D341Med (cell line): ENCODE measurements at regions not wholly inside any gene's neighbourhood (a gene's known extent, or its start where the extent isn't known, plus 50 kb on each side); places are given as distances from the start of the nearest gene placed in this dataset.

Source experiments
- DNase-seq: peaks from one replicate; pipeline ENCODE4 v3.0.0; 2012; ENCODE audit warnings: low spot score

DNA sequence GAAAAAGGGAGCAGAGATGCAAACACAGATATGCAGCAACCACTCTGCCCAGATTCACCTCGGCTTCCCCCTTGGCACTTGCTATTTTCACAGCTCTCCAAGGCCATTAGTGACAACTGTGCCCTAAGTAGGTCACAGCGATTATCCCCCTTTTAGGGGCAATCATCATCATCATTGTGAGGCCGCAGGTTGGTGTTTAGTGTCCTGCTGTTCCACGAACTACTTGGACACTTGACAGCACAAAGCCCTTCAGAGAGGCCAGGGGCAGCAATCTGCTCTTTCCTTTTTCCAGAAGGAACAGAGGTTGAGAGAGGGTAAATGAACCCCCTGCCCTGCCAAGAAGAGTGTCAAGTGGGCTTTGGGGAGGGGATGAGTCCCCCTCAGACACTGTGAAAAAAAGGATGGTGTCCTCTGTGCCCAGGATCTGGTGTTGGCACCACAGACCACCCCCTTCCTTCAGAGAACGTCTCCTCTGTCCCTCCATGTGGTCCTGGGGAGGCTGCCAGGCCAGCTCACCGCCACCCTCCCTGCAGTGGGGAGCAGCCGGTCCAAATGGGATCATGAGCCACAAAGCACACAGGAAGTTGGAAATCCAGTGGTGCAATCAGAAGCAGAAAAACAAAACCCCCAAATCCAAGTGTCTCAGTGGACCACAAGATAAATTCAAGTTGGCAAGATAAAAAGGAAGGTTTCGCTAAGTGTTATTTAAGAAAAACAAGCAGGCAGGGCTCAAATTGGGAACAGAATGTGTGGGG lies 78.4 kb upstream of the MED9 start:
- no peak for DNase-seq

DNA sequence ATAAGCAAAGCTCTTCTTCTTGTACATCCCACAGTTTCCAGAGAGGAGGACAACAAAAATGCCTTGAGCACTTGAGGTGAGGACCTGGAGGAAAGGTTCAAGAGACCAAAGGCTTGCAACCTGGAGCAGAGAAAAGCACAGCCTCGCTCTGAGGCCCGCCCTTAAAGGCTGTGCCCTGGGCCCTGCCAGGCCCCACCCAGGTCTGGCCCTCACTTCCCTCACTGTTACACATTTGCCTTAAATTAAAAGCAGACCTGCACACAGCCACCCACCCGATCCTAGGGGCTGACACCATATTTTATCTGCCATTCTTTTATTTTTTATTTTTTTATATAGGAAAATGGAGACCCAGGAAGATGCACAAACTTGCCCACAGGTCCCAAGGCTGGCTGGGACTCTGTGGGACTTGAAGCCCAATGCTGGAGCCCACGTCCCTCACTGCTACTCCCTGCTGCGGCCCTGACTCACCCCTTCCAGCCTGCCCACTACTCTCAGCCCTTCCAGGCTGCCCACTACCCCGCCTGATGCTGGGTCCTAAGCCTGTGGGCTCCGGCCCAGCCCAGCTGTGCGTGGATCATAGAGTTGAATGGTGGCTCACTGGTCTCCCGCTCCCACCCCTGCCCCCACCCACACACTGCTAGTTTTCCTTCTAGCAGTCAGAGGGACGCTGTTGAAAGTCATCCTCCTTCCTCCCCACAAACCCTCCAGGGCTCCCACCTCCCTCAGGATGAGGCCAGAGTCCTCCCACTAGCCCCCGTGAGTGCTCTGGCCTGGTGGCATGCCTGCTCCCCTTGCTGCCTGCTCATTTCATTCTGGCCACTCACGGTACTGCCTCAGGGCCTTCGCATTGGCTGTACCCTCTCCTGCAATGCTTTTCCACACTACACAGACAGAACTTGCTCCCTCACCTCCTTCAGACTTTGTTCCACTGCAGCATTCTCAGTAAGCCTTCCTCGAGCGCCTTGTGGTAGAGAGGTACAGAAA lies 77.6 kb upstream of the MED9 start:
- no peak for DNase-seq

DNA sequence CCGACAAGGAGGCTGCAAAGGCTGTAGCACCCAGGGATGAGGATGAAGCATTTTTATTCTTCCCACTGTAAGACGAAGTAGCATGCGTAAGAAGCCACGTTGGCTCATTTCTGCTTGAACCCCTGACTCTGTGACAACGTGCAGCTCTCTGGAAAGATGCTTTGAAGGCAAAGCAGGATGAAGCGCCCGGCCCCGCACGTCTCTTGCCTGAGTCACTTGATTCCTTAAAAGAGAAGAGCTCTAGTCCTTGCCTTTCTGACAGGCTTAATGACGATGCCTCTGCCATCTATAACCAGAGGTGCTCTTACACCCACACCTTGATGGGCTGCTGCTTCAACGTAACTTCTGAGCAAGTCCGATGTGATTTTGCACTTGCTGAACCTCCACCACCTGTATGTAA lies 76.7 kb upstream of the MED9 start:
- DNase-seq: no peak

DNA sequence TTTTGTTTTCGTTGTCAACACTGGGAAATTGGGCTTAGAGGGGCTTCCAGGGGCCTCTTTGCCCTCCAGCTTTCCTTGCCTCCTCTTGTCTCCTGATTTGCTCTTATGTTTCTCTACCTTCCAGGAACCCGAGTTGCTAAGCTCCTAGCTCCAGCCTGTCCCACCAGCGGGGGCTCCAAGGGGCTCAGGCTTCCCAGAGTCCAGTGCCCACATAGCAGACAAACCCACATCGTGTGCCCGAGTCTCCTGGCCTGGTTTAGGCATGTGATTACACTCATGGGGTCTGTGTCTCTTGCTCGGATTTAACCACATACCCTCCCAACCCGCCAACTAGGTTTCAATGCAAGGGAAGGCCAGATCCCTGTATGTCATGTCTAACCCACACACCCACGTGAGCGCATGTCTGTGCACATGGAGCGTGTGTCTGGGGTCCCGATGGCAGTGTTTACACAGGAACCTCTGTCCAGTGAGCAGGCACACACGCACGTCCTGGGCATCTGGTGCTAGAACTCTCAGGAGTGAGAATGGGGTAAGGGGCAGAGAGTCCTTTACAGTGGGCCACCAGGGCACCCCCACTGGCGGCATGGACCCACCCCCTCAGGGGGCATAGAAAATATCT lies 76.1 kb upstream of the MED9 start:
- no peak for DNase-seq

DNA sequence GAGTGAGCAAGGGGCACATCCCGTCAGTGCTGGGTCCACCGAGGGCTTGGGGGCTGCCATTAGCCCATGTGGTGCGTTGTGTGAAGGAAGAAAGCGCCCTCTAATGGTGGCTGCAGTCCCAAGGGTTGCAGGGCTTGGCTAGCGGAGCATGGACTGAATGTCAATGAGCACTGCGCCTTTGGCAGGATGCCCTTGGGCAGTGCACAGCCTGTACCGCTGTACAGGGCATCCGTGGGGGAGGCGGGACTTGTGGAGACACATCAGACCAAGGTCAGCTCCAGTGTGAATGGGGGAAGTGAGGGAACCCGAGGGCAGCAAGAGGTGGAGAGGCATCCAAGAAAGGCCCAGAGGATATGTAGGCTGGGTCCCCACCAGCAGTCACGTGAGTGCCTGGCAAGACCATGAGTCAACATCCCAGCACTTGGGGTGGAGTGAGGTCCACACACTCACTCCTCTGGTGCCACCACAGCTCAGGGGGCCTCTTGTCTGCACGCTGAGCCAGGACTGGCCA lies 75.5 kb upstream of the MED9 start:
- no peak for DNase-seq

DNA sequence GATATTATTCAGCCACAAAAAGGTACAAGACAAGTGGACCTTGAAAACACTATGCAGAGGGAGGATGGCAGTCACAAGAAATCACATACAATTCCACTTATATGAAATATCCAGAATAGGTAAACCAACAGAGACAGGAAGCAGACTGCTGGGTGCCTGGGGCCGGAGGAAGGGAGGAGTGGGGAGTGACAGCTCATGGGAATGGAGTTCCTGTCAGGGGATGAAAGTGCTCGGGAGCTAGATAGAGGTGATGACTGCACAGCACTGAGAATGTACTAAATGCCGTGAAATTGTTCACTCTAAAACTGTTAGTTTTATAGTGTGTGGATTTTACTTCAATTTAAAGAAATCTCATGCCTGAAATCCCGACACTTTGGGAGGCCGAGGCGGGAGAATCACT lies 74.2 kb upstream of the MED9 start:
- DNase-seq: no peak

DNA sequence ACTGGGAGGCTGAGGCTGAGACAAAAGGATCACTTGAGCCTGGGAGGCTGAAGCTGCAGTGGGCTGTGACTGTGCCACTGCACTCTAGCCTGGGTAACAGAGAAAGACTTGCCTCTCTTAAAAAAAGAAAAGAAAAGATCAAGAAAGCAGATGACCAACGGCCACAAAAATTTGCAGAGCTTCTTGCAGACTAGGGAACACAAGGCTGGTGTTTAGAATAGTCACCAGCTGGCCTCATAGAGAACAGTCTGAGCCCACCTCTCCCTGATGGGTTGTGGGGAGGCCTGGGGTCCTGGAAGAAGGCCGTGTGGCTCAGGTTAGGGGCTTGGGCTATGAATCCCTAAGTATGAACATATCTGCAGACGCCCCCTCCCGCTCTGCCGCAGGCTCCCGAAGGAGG lies 73.7 kb upstream of the MED9 start:
- DNase-seq: no peak

DNA sequence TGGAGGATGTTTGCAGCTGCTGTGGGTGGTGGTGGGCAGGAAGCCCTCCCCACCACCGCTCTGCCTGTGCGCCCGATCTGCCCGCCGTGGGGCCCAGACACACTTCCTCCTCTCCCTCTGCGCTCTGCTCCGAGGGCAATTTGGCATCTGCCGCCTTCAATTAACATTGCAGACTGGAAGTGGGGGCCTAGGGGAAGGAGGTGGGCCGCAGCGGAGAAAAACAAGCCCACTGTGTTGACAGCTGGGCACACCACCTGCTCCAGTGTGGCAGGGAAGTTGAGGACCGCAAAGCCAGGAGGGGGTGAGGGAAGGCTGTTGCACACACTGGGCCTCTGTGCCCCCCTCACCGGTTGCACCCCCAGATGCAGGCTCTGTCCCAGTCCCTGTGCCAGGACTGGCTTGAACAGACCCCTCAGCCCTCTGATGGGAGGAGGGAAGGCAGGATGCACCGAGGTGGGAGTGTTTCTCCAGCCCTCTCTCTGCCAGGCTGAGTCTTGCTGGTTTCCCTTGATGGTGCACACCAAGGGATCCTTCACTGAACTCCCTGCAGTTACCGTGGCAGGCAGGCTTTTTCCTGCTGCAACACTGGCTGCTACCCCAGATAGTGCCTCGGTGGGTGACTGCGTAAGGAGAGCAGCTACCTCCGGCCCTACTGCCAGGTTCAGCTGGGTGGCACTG lies 72.8 kb upstream of the MED9 start:
- peak; percentile 58 for DNase-seq

DNA sequence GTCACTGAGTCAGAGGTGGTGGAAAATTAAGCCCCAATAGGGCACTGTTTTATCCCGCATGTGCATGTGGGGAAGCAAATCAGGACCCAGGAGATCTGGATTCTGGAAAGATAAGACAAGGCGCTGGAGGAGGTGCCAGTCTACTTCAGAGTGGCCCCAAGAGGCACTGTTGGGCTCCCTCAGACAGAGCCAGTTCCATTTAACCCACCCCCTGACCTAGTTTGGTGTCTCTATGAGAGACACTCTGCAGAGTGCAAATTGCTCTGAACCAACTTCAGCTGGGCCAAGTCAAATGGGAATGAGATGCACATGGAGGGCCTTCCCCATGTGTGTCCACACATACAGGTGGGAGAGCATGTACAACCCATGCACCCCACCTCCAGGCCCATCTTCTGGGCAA lies 71.1 kb upstream of the MED9 start:
- DNase-seq: no peak

DNA sequence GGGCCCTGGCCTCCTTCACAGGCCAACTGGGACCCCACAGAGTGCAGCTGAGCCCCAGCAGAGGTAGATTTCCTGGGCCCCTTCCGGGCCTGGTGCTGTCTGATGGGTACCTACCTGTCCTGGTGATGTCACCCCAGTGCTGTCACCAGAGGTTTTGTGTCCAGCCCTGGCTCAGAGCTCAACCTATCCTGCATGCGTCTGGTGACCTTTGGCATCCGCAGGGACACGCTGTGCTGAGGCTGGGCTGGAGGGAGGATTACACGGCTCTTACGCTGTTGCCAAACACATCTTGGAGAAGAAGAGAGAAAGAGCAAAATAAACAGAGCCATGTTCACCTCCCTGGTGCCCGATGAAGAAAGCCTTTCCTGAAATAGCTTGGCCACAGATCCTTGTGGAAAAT lies 70.6 kb upstream of the MED9 start:
- no peak for DNase-seq

DNA sequence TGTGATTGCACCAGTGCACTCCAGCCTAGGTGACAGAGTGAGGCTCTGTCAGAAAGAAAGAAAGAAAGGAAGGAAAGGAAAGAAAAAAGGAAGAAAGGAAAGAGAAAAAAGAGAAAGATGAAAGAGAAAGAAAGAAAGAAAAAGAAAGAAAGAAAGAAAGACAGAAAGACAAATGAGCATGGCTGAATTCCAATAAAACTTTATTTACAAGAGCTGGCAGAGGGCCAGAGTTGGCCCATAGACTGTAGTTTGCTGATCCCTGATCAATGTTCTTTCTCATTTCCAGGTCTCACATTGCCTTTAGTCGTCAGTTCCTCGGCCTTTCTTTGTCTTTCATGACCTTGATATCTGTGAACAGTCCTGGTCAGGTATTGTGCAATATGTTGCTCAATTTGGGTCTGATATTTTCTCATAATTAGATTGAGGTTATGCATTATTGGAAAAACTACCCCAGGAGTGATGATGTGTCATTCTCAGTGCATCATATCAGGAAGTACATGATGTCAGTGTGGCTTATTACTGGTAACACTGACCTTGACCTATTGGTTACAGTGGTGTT lies 68.5 kb upstream of the MED9 start:
- DNase-seq: no peak

DNA sequence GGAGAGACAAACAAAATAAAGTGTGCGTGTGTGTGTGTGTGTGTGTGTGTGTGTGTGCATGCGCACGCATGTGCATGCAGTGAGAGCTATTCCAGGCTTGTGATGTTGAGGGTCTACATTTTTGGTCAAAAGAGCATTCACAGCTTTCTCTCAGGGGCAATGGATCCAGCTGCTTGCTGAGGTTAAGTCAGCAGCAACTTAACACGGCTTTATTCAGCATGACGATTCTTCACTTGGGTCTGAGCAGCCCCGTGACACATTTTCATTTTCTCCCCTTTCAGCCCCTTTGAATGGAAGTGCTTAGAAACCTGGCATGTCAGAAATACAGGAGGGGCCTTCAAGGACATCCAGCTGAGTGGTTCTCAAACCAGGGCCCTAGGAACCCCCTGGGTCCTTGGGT lies 66.4 kb upstream of the MED9 start:
- DNase-seq: no peak

DNA sequence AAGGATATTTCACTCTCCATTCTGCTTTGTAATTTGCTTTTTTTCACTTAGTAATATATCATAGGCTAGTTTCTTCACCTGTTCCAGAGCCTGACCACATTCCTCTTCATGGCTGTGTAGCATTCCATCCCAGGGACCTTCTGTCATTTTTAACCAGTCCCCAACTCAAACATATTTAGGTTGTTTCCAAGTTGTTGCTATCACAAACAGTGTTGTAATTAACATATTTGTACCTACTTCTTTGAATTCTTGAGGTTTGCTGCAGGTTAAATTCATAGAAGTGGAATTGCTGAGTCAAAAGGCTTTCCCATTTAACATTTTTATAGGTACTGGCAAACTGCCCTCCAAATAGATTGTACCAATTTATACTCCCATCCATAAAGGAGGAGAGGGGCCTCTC lies 65.1 kb upstream of the MED9 start:
- DNase-seq: no peak

DNA sequence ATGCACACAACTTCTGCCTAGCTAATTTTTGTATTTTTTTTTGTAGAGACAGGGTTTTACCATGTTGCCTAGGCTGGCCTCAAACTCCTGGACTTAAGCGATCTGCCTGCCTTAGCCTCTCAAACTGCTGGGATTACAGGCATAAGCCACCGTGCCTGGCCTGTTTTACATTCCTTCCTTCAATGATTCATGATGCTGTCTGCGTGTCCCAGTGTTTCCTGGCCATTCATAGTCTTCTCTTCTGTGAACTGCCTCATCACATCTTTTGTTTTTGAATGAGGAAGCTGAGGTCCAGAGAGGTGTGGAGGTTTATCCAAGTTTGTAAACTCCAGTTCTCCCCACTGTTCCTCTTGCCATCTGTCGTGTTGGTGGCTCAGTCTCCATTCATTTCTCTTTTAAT lies 64.5 kb upstream of the MED9 start:
- DNase-seq: no peak

DNA sequence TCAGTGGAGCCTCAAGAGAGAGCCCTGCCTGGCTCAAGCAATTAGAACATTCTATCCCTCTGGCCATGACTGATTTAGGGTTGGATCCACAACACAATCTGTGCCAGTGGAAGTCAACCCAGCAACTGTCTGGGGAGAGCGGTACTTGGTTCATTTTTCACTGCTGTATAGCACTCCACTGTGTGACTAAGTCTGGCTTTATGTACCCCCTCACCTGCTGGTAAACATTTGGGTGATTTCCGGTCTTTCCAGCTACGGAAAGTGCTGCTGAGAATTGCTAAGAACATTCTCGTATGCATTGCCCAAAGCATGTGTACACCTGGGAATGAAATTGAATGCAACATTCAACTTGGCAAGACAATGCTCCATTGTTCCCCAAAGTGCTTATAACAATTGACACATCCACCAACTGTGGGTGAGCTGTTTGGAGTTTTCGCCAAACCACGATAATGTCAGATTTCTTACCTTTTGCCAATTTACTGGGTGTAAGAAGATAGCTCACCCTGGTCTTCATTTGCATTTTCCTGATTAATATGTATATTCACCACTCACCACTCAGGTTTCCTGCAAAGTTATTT lies 63.5 kb upstream of the MED9 start:
- no peak for DNase-seq

DNA sequence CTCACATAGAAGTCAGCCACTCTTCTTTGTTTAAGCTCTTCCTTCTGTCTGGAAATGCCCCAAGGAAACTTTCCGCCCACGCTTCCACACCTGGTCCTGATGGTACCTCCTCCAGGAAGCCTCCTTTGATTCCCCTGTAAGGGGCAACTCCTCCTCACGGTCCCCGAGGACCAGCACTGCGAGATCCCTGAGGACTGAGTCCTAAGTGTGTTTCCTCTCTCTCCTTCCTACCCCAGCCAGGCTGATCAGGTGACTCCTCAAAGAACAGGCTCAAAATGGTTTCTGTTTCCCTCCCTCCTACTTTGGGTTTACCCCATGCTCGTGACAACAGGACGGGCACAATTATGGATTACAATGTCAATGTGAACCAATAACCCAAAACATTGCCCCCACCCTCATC lies 63.0 kb upstream of the MED9 start:
- no peak for DNase-seq

DNA sequence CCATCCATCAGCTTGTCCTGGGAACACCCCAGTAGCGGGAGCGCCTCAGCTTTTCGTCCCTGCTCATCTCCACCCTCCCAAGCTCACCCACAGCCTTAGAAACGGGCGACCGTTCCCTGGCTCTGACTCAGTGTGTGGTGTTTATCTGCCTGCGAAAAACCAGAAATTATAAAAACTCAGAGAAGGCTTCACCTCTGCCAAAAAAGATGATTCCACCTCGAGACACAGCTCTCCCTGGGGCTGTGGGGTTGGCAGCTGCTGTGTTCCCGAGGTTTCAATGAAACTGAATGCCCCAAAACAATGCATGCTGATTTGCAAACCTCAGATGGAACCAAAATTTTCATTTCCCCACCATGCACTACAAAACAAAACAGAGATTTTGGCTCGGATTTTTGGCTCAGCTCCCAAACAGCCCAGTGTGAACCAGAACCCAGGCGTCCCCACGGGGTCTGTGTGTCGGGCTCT lies 62.4 kb upstream of the MED9 start:
- DNase-seq: no peak

DNA sequence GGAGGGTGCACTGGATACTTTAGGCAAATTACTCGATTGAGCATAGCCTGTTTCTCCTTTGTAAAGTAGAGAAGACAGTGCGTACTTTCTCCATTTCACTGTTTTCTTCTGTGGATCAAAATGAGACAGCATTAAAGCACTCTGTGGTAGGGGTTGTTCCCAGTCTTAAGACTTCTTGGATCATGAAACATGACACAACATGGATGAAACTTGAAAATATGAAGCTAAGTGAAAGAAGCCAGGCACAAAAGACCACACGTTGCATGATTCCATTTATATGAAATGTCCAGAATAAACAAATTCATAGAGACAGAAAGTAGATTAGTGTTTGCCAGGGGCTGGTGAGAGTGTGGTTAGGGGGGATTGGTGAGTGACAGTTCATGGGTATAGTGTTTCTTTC lies 61.8 kb upstream of the MED9 start:
- DNase-seq: no peak

DNA sequence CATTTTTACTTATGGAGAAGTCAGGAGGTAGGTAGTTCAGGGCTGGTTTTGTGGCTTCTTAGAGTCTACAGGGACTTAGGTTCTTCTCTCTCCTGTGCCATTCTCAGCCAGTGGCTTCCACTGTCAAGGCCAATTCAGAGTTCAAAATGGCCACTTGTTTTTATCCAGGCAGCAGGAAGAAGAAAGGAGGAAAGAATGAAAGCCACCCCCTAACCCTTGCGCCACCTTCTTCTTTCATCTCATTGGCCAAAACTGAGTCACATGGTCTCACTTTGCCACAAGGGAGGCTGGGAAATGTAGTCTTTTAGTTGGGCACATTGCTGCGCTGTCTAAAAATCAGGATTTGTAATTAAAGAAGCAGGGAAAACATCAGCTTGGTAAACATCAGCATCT lies 60.8 kb upstream of the MED9 start:
- peak; percentile 52 for DNase-seq

DNA sequence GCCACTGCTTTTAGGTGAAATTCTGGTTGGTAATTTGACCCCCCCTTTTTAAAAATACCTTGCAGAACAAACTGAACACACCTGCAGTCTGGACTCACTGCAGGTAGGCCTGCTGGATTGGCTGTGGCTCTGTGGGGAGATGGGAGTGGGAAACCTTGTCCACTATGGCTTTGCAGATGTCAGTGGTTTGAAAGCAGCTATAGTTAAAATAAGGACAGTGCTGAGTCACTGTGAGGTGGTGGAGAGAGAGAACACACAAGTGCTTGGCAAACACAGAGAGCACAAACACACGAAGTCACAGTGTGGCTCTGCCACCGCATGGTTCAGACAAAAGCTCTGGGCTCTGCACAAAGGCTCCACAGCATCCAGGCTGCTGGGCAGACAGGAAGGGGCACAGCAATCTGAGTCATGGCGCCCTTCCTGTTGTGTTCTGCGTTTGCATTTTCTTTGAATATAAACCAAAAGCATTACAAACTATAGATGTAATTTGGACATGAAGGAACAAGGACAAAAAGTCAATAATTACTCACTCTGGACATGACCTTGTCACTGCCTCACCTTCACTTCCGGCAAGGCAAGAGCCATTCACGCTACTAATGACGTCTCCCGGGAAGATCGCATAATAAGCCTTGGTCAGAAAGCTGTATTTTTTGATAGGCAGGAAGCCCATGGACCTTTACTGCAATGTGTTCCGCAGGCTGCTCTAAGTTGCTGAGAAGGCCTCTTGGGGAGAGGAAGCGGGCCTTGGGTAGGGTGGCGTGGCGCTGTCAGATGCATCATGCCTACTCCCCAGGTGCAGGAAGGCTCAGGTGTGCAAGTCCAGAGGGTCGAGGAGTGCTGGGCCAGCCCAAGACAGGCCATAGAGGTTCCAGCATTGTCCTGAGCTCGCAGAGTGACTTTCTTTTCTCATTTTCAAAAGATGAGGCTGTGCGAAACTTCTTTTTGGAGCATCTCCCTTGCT lies 60.1 kb upstream of the MED9 start:
- DNase-seq: no peak
